ENCODE measurements at regions not wholly inside any gene's neighbourhood (a gene's known extent, or its start where the extent isn't known, plus 50 kb on each side); places are given as distances from the start of the nearest gene placed in this dataset.

GRCh38 chr14:101184104-101184455 is 280.6 kb upstream of the RTL1 start:
- no peak for FAIRE-seq

- no peak for FAIRE-seq
Measured at GRCh38 chr14:101184572-101184971, 281.1 kb upstream of the RTL1 start.

GRCh38 chr14:101185073-101185835 is 281.7 kb upstream of the RTL1 start:
- FAIRE-seq, result no peak

GRCh38 chr14:101185946-101186345 is 282.4 kb upstream of the RTL1 start:
- no peak for FAIRE-seq

GRCh38 chr14:101186544-101186943 is 283.0 kb upstream of the RTL1 start:
- no peak for FAIRE-seq

- FAIRE-seq, result no peak
Measured at GRCh38 chr14:101186992-101187815, 283.7 kb upstream of the RTL1 start.

- FAIRE-seq, result no peak
Measured at GRCh38 chr14:101187816-101188570, 284.5 kb upstream of the RTL1 start.

GRCh38 chr14:101188571-101188915 is 285.0 kb upstream of the RTL1 start:
- FAIRE-seq, result no peak

GRCh38 chr14:101189266-101189665 is 285.7 kb upstream of the RTL1 start:
- FAIRE-seq, result no peak

- FAIRE-seq, result no peak
Measured at GRCh38 chr14:101189962-101190560, 286.5 kb upstream of the RTL1 start.

- FAIRE-seq, result no peak
Measured at GRCh38 chr14:101191101-101191720, 287.7 kb upstream of the RTL1 start.

- FAIRE-seq, result no peak
Measured at GRCh38 chr14:101191721-101192660, 288.5 kb upstream of the RTL1 start.

- FAIRE-seq, result no peak
Measured at GRCh38 chr14:101192661-101193000, 289.1 kb upstream of the RTL1 start.

- FAIRE-seq, result no peak
Measured at GRCh38 chr14:101193106-101193844, 289.8 kb upstream of the RTL1 start.

- no peak for FAIRE-seq
Measured at GRCh38 chr14:101193845-101194372, 290.4 kb upstream of the RTL1 start.

GRCh38 chr14:101194373-101195308 is 291.1 kb upstream of the RTL1 start:
- FAIRE-seq, result no peak

GRCh38 chr14:101195309-101195901 is 291.9 kb upstream of the RTL1 start:
- FAIRE-seq, result no peak

- FAIRE-seq, result no peak
Measured at GRCh38 chr14:101196051-101196712, 292.7 kb upstream of the RTL1 start.
